ENCODE measurements at regions not wholly inside any gene's neighbourhood (a gene's known extent, or its start where the extent isn't known, plus 50 kb on each side); places are given as distances from the start of the nearest gene placed in this dataset.

GRCh38 chr7:35581605-35582210 lies 113.2 kb downstream of the HERPUD2 start:
- ATAC-seq (ENCODE audit: insufficient read depth, low read depth): no peak
- Histone ChIP-seq H3K79me2 (ENCODE audit: insufficient read depth, low read length) (no peaks in the 10 kb centered on the region), H3K36me3 (ENCODE audit: insufficient read depth, low read length) (no peaks in the 10 kb centered on the region), H3K4me2 (ENCODE audit: insufficient read depth, low read length) (no peak overlapping the region), H4K20me1 (ENCODE audit: insufficient read depth, low read length) (no peaks in the 10 kb centered on the region), H3K27me3 (ENCODE audit: insufficient read depth, low read length, poor library complexity) (no peaks in the 10 kb centered on the region), H3K4me3 (ENCODE audit: low read depth in 1 of 2, low read length in 2 of 2) (no peak overlapping the region), H3K9ac (ENCODE audit: low read depth, low read length) (no peak overlapping the region), H2AFZ (ENCODE audit: low read depth, low read length) (no peak overlapping the region), H3K4me1 (ENCODE audit: insufficient read depth, low read length) (no peaks in the 10 kb centered on the region), H3K9me3 (ENCODE audit: insufficient read depth, low read length, severe bottlenecking) (no peaks in the 10 kb centered on the region), H3K27ac (ENCODE audit: low read length) (no peak overlapping the region)
- no peak for DNase-seq
- TF ChIP-seq CTCF (IDR thresholded peaks at IDR 0.05; ENCODE audit: borderline replicate concordance, extremely low read depth, low read length, poor library complexity, severe bottlenecking) (no peak), EZH2 (IDR thresholded peaks at IDR 0.05; ENCODE audit: borderline replicate concordance, low read depth, low read length, severe bottlenecking) (no peak)

GRCh38 chr7:35576031-35576573 lies 118.8 kb downstream of the HERPUD2 start:
- H3K4me1 ChIP-seq (ENCODE audit: insufficient read depth, low read length): no peaks in the 10 kb centered on the region
- H3K9me3 ChIP-seq (ENCODE audit: insufficient read depth, low read length, severe bottlenecking): no peaks in the 10 kb centered on the region
- no peak overlapping the region for H3K4me2 ChIP-seq (ENCODE audit: insufficient read depth, low read length)
- H3K36me3 ChIP-seq (ENCODE audit: insufficient read depth, low read length): no peaks in the 10 kb centered on the region
- DNase-seq: no peak
- H3K27me3 ChIP-seq (ENCODE audit: insufficient read depth, low read length, poor library complexity): no peaks in the 10 kb centered on the region
- H3K27ac ChIP-seq (ENCODE audit: low read length): no peak overlapping the region
- H3K9ac ChIP-seq (ENCODE audit: low read depth, low read length): no peak overlapping the region
- H4K20me1 ChIP-seq (ENCODE audit: insufficient read depth, low read length): no peaks in the 10 kb centered on the region
- no peak for TF ChIP-seq CTCF (IDR thresholded peaks at IDR 0.05; ENCODE audit: borderline replicate concordance, extremely low read depth, low read length, poor library complexity, severe bottlenecking)
- TF ChIP-seq EZH2 (IDR thresholded peaks at IDR 0.05; ENCODE audit: borderline replicate concordance, low read depth, low read length, severe bottlenecking): no peak
- H3K4me3 ChIP-seq (ENCODE audit: low read depth in 1 of 2, low read length in 2 of 2): no peak overlapping the region
- H2AFZ ChIP-seq (ENCODE audit: low read depth, low read length): no peak overlapping the region
- H3K79me2 ChIP-seq (ENCODE audit: insufficient read depth, low read length): no peaks in the 10 kb centered on the region
- ATAC-seq (ENCODE audit: insufficient read depth, low read depth): no peak

- no peak overlapping the region for H3K4me2 ChIP-seq (ENCODE audit: insufficient read depth, low read length)
- no peak overlapping the region for H2AFZ ChIP-seq (ENCODE audit: low read depth, low read length)
- H3K9ac ChIP-seq (ENCODE audit: low read depth, low read length): no peak overlapping the region
- no peaks in the 10 kb centered on the region for H4K20me1 ChIP-seq (ENCODE audit: insufficient read depth, low read length)
- H3K36me3 ChIP-seq (ENCODE audit: insufficient read depth, low read length): no peaks in the 10 kb centered on the region
- no peaks in the 10 kb centered on the region for H3K9me3 ChIP-seq (ENCODE audit: insufficient read depth, low read length, severe bottlenecking)
- no peak overlapping the region for H3K4me3 ChIP-seq (ENCODE audit: low read depth in 1 of 2, low read length in 2 of 2)
- peaks cover 15% of the 10 kb centered on the region for H3K27me3 ChIP-seq (ENCODE audit: insufficient read depth, low read length, poor library complexity)
- H3K4me1 ChIP-seq (ENCODE audit: insufficient read depth, low read length): no peaks in the 10 kb centered on the region
- DNase-seq: no peak
- TF ChIP-seq CTCF (IDR thresholded peaks at IDR 0.05; ENCODE audit: borderline replicate concordance, extremely low read depth, low read length, poor library complexity, severe bottlenecking) (no peak), EZH2 (IDR thresholded peaks at IDR 0.05; ENCODE audit: borderline replicate concordance, low read depth, low read length, severe bottlenecking) (no peak)
- no peak overlapping the region for H3K27ac ChIP-seq (ENCODE audit: low read length)
- ATAC-seq (ENCODE audit: insufficient read depth, low read depth): no peak
- no peaks in the 10 kb centered on the region for H3K79me2 ChIP-seq (ENCODE audit: insufficient read depth, low read length)
These were observed 123.2 kb downstream of the HERPUD2 start for GRCh38 chr7:35571611-35572240.

All from DND-41 (cell line).